Esophagus muscularis mucosa (tissue), 4 donors: ENCODE measurements at regions not wholly inside any gene's neighbourhood (a gene's known extent, or its start where the extent isn't known, plus 50 kb on each side); places are given as distances from the start of the nearest gene placed in this dataset.
A peak's percentile ranks its signal among the peaks of the same experiment; 100 is the strongest.

Experiments
- DNase-seq: peaks from one replicate; pipeline ENCODE4 v3.0.0-alpha.2; 2017; ENCODE audit errors: extremely low spot score
- H3K27ac ChIP-seq, 4 donors: fragments of 200-600 bp; sonication (generic); replicated peaks in 1 of 4; 1 replicate in 3 of 4; 2 replicates in 1 of 4; pipeline ENCODE4 v1.5.1; 2016 to 2019; ENCODE audit warnings: mild to moderate bottlenecking in 1 of 4
- H3K27me3 ChIP-seq, 4 donors: fragments of 200-600 bp; sonication (generic); one replicate each; pipeline versions ENCODE4 v1.5.1 to v1.6.0; 2016 to 2019
- H3K36me3 ChIP-seq, 4 donors: fragments of 200-600 bp; sonication (generic); one replicate each; pipeline ENCODE4 v1.5.1; 2016 to 2019
- H3K4me1 ChIP-seq, 4 donors: fragments of 200-600 bp; sonication (generic); one replicate each; pipeline ENCODE4 v1.5.1; 2016 to 2019
- H3K4me3 ChIP-seq, 4 donors: fragments of 200-600 bp; sonication (generic); 1 replicate in 2 of 4; 2 replicates in 2 of 4; pipeline ENCODE4 v1.5.1; 2016 to 2019; ENCODE audit warnings: mild to moderate bottlenecking in 4 of 4, moderate library complexity in 1 of 4
- H3K9me3 ChIP-seq, 4 donors: fragments of 200-600 bp; sonication (generic); 1 replicate in 3 of 4; 2 replicates in 1 of 4; pipeline ENCODE4 v1.5.1; 2016 to 2019
- EP300 ChIP-seq: sonication (generic); formaldehyde crosslinking; IDR thresholded peaks from one replicate; pipeline ENCODE4 v1.6.1; 2017; ENCODE audit warnings: antibody characterized with exemption
- POLR2A ChIP-seq: fragments of 450-650 bp; IDR thresholded peaks from one replicate; pipeline ENCODE4 v1.6.1; 2017; ENCODE audit warnings: antibody characterized with exemption, moderate library complexity, mild to moderate bottlenecking, low read depth
- POLR2AphosphoS5 ChIP-seq, 2 donors: sonication (generic); formaldehyde crosslinking; IDR thresholded peaks; one replicate each; pipeline ENCODE4 v1.6.1; 2017; ENCODE audit warnings: antibody characterized with exemption in 2 of 2
- WGBS: methylation state at CpG from one replicate; pipeline ENCODE4 v1.1.5; 2018; 5-methylcytosine and 5-hydroxymethylcytosine counted together
- intact Hi-C: fragments of 100-400 bp; cut with DNase I; formaldehyde crosslinking; loops from one replicate; pipeline ENCODE4 v1.15.1; 2023
- TF ChIP-seq, protein P1 (sequence below), 3 experiments: fragments of 200-600 bp in 2 of 3; fragments of 450-650 bp in 1 of 3; sonication (generic) in 2 of 3; IDR thresholded peaks; one replicate each; pipeline ENCODE4 v1.5.1; 2017 to 2019; ENCODE audit warnings: antibody characterized with exemption in 3 of 3, mild to moderate bottlenecking in 2 of 3, moderate library complexity in 1 of 3

DNA sequence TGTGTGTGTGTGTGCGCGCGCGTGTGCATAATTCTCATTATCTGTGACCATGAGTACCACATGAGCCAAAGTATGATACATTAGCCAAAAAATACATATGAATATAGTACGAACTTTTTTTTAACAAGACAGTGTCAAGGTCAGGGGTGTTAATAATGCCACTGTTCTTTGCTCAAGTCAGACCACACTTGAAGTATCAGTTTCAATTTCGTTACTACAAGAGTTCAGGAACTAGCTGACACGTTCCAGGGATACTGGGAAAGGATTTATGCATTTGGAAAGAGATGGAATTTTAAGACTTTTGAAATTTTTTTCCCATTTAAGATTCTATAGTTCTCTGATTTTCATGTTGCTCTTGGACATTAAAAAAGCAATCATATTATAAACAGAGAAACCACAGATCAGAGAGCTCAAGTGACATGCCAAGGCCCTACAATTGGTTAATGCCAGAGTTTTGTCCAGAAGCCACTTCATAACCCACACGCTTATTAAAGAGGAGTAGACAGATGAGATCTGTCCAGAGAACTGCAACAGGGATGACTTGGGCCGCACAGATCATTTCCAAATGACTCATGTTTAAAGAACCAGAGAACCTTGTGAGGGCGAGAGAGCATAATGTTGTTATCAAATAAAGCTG lies 718.8 kb upstream of the SGCG start:
- no peak overlapping the region for H3K27ac ChIP-seq
- intact Hi-C loops, result no loop called here
- no peaks in the 10 kb centered on the region for H3K36me3 ChIP-seq
- no peak overlapping the region for H3K4me3 ChIP-seq
- H3K9me3 ChIP-seq, result no peaks in the 10 kb centered on the region
- DNase-seq, result no peak
- peaks cover 0 to 8% (median 2%) of the 10 kb centered on the region in 4 donors for H3K4me1 ChIP-seq
- H3K27me3 ChIP-seq, result no peaks in the 10 kb centered on the region
- TF ChIP-seq EP300, result no peak
- no peak for TF ChIP-seq POLR2AphosphoS5 (IDR thresholded peaks at IDR 0.05)
- TF ChIP-seq, protein P1, sequence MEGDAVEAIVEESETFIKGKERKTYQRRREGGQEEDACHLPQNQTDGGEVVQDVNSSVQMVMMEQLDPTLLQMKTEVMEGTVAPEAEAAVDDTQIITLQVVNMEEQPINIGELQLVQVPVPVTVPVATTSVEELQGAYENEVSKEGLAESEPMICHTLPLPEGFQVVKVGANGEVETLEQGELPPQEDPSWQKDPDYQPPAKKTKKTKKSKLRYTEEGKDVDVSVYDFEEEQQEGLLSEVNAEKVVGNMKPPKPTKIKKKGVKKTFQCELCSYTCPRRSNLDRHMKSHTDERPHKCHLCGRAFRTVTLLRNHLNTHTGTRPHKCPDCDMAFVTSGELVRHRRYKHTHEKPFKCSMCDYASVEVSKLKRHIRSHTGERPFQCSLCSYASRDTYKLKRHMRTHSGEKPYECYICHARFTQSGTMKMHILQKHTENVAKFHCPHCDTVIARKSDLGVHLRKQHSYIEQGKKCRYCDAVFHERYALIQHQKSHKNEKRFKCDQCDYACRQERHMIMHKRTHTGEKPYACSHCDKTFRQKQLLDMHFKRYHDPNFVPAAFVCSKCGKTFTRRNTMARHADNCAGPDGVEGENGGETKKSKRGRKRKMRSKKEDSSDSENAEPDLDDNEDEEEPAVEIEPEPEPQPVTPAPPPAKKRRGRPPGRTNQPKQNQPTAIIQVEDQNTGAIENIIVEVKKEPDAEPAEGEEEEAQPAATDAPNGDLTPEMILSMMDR (IDR thresholded peaks at IDR 0.05), result no peak
- TF ChIP-seq POLR2A, result no peak
- 56% methylated on average over 10 of the region's 10 CpGs for WGBS

DNA sequence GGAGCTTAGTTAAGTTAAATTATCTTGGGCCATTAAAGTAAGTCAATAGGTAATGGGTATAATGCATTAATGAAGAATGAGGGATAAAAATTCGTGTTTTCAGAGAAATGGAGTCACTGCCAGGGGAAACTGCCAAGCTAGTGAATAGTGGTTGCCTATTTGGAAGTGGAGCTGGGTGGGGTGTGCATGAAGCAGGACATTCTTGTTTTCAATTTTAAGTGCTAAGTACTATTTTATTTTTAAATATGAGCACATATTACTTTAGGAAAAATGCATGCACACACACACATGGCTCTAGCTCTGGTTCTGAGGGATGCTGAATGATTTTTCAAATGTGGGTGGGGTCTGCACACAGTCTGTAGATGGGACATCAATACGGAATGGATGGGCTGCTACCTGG lies 717.7 kb upstream of the SGCG start:
- H3K4me3 ChIP-seq, result no peak overlapping the region
- no peak for DNase-seq
- no peaks in the 10 kb centered on the region for H3K36me3 ChIP-seq
- no peaks in the 10 kb centered on the region for H3K9me3 ChIP-seq
- H3K4me1 ChIP-seq, result peaks cover 0 to 8% (median 2%) of the 10 kb centered on the region in 4 donors
- no peaks in the 10 kb centered on the region for H3K27me3 ChIP-seq
- WGBS, result 43% methylated on average over 2 of the region's 2 CpGs
- H3K27ac ChIP-seq, result peak overlapping the region in 1 of 4 donors; percentile 11
- intact Hi-C loops, result no loop called here
- TF ChIP-seq POLR2AphosphoS5 (IDR thresholded peaks at IDR 0.05) (no peak), EP300 (no peak), POLR2A (no peak)
- TF ChIP-seq, protein P1 (IDR thresholded peaks at IDR 0.05), result no peak

DNA sequence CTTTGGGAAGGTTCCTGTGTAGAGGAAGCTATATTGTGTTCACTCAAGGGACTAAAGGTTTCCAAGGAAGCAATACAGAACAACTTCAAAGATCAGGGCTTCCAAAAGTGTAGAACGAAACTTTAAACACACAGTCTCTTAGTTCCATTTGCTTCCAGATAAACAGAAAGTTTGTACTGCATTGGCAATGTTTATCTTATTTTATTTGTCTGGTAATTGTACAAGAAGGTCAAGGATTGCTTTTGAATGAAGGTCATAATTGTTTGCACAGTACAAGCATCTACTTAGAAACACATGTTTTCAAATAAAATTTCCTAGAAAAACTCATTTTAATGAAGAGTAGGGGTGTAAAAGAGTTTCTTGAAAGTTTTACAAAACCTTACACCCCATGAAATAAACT lies 712.7 kb upstream of the SGCG start:
- H3K27ac ChIP-seq, result no peak overlapping the region
- H3K36me3 ChIP-seq, result no peaks in the 10 kb centered on the region
- TF ChIP-seq POLR2AphosphoS5 (IDR thresholded peaks at IDR 0.05) (no peak), EP300 (no peak), POLR2A (no peak)
- TF ChIP-seq, protein P1 (IDR thresholded peaks at IDR 0.05), result no peak
- intact Hi-C loops, result no loop called here
- no peaks in the 10 kb centered on the region for H3K27me3 ChIP-seq
- H3K4me3 ChIP-seq, result no peak overlapping the region
- DNase-seq, result no peak
- peaks cover 0 to 6% (median 0%) of the 10 kb centered on the region in 4 donors for H3K4me1 ChIP-seq
- 65% methylated on average over 1 of the region's 1 CpG for WGBS
- no peaks in the 10 kb centered on the region for H3K9me3 ChIP-seq

DNA sequence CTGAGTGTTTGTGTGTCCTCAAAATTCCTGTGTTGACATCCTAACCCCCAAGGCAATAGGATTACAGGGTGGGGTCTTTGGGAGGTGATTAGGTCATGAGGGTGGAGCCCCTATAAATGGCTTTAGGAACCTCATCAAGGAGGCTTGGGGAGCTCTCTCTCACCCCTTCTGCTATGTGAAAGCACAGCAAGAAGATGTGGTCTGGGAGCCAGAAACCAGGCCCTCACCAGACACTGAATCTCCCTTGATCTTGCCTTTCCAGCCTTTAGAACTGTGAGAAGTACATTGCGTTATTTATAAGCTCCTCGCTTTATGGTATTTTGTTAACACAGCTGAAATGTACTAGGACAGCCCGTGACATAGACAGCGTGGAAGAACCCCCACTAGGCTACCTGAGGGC lies 712.0 kb upstream of the SGCG start:
- H3K4me3 ChIP-seq, result no peak overlapping the region
- DNase-seq, result no peak
- peaks cover 0 to 6% (median 0%) of the 10 kb centered on the region in 4 donors for H3K4me1 ChIP-seq
- no peak overlapping the region for H3K27ac ChIP-seq
- 67% methylated on average over 4 of the region's 4 CpGs for WGBS
- intact Hi-C loops, result no loop called here
- no peaks in the 10 kb centered on the region for H3K36me3 ChIP-seq
- no peak for TF ChIP-seq POLR2A
- TF ChIP-seq, protein P1 (IDR thresholded peaks at IDR 0.05), result no peak
- no peak for TF ChIP-seq POLR2AphosphoS5 (IDR thresholded peaks at IDR 0.05)
- no peak for TF ChIP-seq EP300
- H3K9me3 ChIP-seq, result no peaks in the 10 kb centered on the region
- H3K27me3 ChIP-seq, result no peaks in the 10 kb centered on the region

DNA sequence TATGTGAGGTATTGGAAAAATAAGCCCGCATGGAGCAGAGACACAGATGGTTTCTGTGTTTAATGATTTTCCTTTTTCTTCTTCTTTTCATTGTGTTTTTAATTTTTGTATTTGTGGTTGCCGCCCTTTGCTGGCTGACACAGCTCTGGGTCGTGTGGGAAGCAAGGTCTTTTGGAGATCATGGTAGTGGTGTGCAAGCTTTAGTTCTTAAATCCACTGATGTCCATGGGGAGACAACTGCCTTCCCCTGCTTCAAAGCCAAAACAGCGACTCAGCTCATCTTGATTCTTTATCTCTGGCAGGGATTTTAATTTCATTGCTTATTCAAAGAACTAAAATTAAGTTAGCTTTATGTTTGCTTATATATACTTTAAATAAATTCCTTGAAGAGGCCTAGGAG lies 711.3 kb upstream of the SGCG start:
- H3K36me3 ChIP-seq, result no peaks in the 10 kb centered on the region
- TF ChIP-seq EP300, result no peak
- no peak for TF ChIP-seq POLR2A
- TF ChIP-seq POLR2AphosphoS5 (IDR thresholded peaks at IDR 0.05), result no peak
- TF ChIP-seq, protein P1 (IDR thresholded peaks at IDR 0.05), result no peak
- H3K4me1 ChIP-seq, result peaks cover 0 to 6% (median 0%) of the 10 kb centered on the region in 4 donors
- H3K4me3 ChIP-seq, result no peak overlapping the region
- no peak for DNase-seq
- no peaks in the 10 kb centered on the region for H3K27me3 ChIP-seq
- no peak overlapping the region for H3K27ac ChIP-seq
- no peaks in the 10 kb centered on the region for H3K9me3 ChIP-seq
- WGBS, result 66% methylated on average over 4 of the region's 4 CpGs
- intact Hi-C loops, result no loop called here
